ENCODE measurements at regions not wholly inside any gene's neighbourhood (a gene's known extent, or its start where the extent isn't known, plus 50 kb on each side); places are given as distances from the start of the nearest gene placed in this dataset.

- peak; percentile 35; the same call in 1 of the 2 replicates for TF ChIP-seq CTCF (IDR thresholded peaks at IDR 0.05; ENCODE audit: low read depth, low read length)
- Histone ChIP-seq H3K36me3 (no peaks in the 10 kb centered on the region), H3K27ac (no peak overlapping the region), H3K9me3 (ENCODE audit: severe bottlenecking) (no peaks in the 10 kb centered on the region), H3K4me3 (ENCODE audit: low read depth, low read length) (no peak overlapping the region), H3K27me3 (ENCODE audit: insufficient read depth, low read depth, severe bottlenecking) (no peaks in the 10 kb centered on the region)
- peak; percentile 32 for DNase-seq
These were observed 153.5 kb upstream of the MAX start for GRCh38 chr14:65255583-65256461.

GRCh38 chr14:65256714-65257113 lies 154.4 kb upstream of the MAX start:
- no peak for DNase-seq
- no peak for TF ChIP-seq CTCF (IDR thresholded peaks at IDR 0.05; ENCODE audit: low read depth, low read length)
- H3K4me3 ChIP-seq (ENCODE audit: low read depth, low read length), result no peak overlapping the region

GRCh38 chr14:65257425-65257824 lies 155.1 kb upstream of the FUT8 start:
- H3K27me3 ChIP-seq (ENCODE audit: insufficient read depth, low read depth, severe bottlenecking), result no peaks in the 10 kb centered on the region
- DNase-seq, result no peak
- TF ChIP-seq CTCF (IDR thresholded peaks at IDR 0.05; ENCODE audit: low read depth, low read length), result no peak
- no peaks in the 10 kb centered on the region for H3K36me3 ChIP-seq
- no peaks in the 10 kb centered on the region for H3K9me3 ChIP-seq (ENCODE audit: severe bottlenecking)
- H3K27ac ChIP-seq, result no peak overlapping the region
- no peak overlapping the region for H3K4me3 ChIP-seq (ENCODE audit: low read depth, low read length)

More at GRCh38 chr14:65256714-65257113, 154.4 kb upstream of the MAX start:
- H3K36me3 ChIP-seq, result no peaks in the 10 kb centered on the region
- H3K9me3 ChIP-seq (ENCODE audit: severe bottlenecking), result no peaks in the 10 kb centered on the region
- no peaks in the 10 kb centered on the region for H3K27me3 ChIP-seq (ENCODE audit: insufficient read depth, low read depth, severe bottlenecking)
- H3K27ac ChIP-seq, result no peak overlapping the region

- no peak for TF ChIP-seq CTCF (IDR thresholded peaks at IDR 0.05; ENCODE audit: low read depth, low read length)
- no peaks in the 10 kb centered on the region for H3K9me3 ChIP-seq (ENCODE audit: severe bottlenecking)
- H3K27ac ChIP-seq, result no peak overlapping the region
- DNase-seq, result no peak
- H3K36me3 ChIP-seq, result no peaks in the 10 kb centered on the region
- H3K27me3 ChIP-seq (ENCODE audit: insufficient read depth, low read depth, severe bottlenecking), result no peaks in the 10 kb centered on the region
- H3K4me3 ChIP-seq (ENCODE audit: low read depth, low read length), result no peak overlapping the region
These were observed 154.1 kb upstream of the FUT8 start for GRCh38 chr14:65258391-65258790.

GRCh38 chr14:65259000-65259399 lies 153.5 kb upstream of the FUT8 start:
- Histone ChIP-seq H3K27me3 (ENCODE audit: insufficient read depth, low read depth, severe bottlenecking) (no peaks in the 10 kb centered on the region), H3K4me3 (ENCODE audit: low read depth, low read length) (no peak overlapping the region), H3K27ac (no peak overlapping the region), H3K36me3 (no peaks in the 10 kb centered on the region), H3K9me3 (ENCODE audit: severe bottlenecking) (no peaks in the 10 kb centered on the region)
- no peak for DNase-seq
- no peak for TF ChIP-seq CTCF (IDR thresholded peaks at IDR 0.05; ENCODE audit: low read depth, low read length)

All from WERI-Rb-1 (cell line).